GM18502 (cell line): ENCODE measurements at regions not wholly inside any gene's neighbourhood (a gene's known extent, or its start where the extent isn't known, plus 50 kb on each side); places are given as distances from the start of the nearest gene placed in this dataset.

ENCODE experiments used
- ATAC-seq: cut with Tn5 transposase; IDR thresholded peaks from one replicate; pipeline ENCODE4 v1.9.1; 2021; ENCODE audit warnings: mild to moderate bottlenecking; ENCODE audit not compliant: unreplicated experiment, poor library complexity

- no peak for ATAC-seq
These were observed 53.1 kb upstream of the SNX9 start for GRCh38 chr6:157769776-157770426.

GRCh38 chr6:157770946-157771345, 52.1 kb upstream of the SNX9 start:
- ATAC-seq = no peak

GRCh38 chr6:157772820-157773219, 50.2 kb upstream of the SNX9 start:
- ATAC-seq = no peak
